DND-41 (cell line): ENCODE measurements at regions not wholly inside any gene's neighbourhood (a gene's known extent, or its start where the extent isn't known, plus 50 kb on each side); places are given as distances from the start of the nearest gene placed in this dataset.

Source experiments
- ATAC-seq: fragments of 200-7000 bp; cut with Tn5 transposase; 3 replicates; pipeline ENCODE4 v1.9.1; 2021; ENCODE audit warnings: low read depth; ENCODE audit not compliant: insufficient read depth
- DNase-seq: peaks from one replicate; pipeline ENCODE4 v3.0.0-alpha.2; 2020
- H2AFZ ChIP-seq: 2 replicates; pipeline ENCODE4 v1.6.0; 2012; ENCODE audit warnings: low read depth, low read length
- H3K27ac ChIP-seq: 2 replicates; pipeline ENCODE4 v1.5.1; 2012; ENCODE audit warnings: low read length, inconsistent platforms
- H3K27me3 ChIP-seq: fragments of 200-600 bp; sonication (generic); 2 replicates; pipeline ENCODE4 v1.6.0; 2012; ENCODE audit warnings: low read length, mild to moderate bottlenecking, inconsistent platforms; ENCODE audit not compliant: insufficient read depth, poor library complexity
- H3K36me3 ChIP-seq: 2 replicates; pipeline ENCODE4 v1.5.1; 2012; ENCODE audit warnings: low read length, inconsistent platforms; ENCODE audit not compliant: insufficient read depth
- H3K4me1 ChIP-seq: 2 replicates; pipeline ENCODE4 v1.5.1; 2012; ENCODE audit warnings: mild to moderate bottlenecking, low read length; ENCODE audit not compliant: insufficient read depth
- H3K4me2 ChIP-seq: 2 replicates; pipeline ENCODE4 v1.6.0; 2012; ENCODE audit warnings: mild to moderate bottlenecking, moderate library complexity, low read length, inconsistent platforms; ENCODE audit not compliant: insufficient read depth
- H3K4me3 ChIP-seq, 2 experiments: fragments of 200-600 bp in 1 of 2; shearing (Covaris generic) in 1 of 2; 2 replicates each; pipeline ENCODE4 v1.5.1; 2012 to 2016; ENCODE audit warnings: inconsistent platforms in 2 of 2, low read length in 2 of 2, mild to moderate bottlenecking in 2 of 2, low read depth in 1 of 2, moderate library complexity in 1 of 2
- H3K79me2 ChIP-seq: 2 replicates; pipeline ENCODE4 v1.6.0; 2012; ENCODE audit warnings: low read length, inconsistent platforms; ENCODE audit not compliant: insufficient read depth
- H3K9ac ChIP-seq: 2 replicates; pipeline ENCODE4 v1.6.0; 2012; ENCODE audit warnings: low read depth, mild to moderate bottlenecking, inconsistent platforms, low read length, moderate library complexity
- H3K9me3 ChIP-seq: 2 replicates; pipeline ENCODE4 v1.5.1; 2012; ENCODE audit warnings: low read length, moderate library complexity, mild to moderate bottlenecking, inconsistent platforms; ENCODE audit not compliant: insufficient read depth, severe bottlenecking
- H4K20me1 ChIP-seq: 2 replicates; pipeline ENCODE4 v1.6.0; 2012; ENCODE audit warnings: low read length; ENCODE audit not compliant: insufficient read depth
- CTCF ChIP-seq: IDR thresholded peaks from 2 replicates; pipeline ENCODE4 v1.5.1; 2012; ENCODE audit warnings: borderline replicate concordance, low read length, moderate library complexity, mild to moderate bottlenecking; ENCODE audit not compliant: poor library complexity, severe bottlenecking; ENCODE audit errors: extremely low read depth
- EZH2 ChIP-seq: IDR thresholded peaks from 3 replicates; pipeline ENCODE4 v1.6.1; 2012; ENCODE audit warnings: borderline replicate concordance, low read depth, mild to moderate bottlenecking, moderate library complexity, low read length, inconsistent platforms; ENCODE audit not compliant: severe bottlenecking

GRCh38 chr1:232134365-232134764 is 495.6 kb downstream of the SIPA1L2 start:
- no peak for ATAC-seq
- Histone ChIP-seq H3K9me3 (peaks cover 4% of the 10 kb centered on the region), H3K9ac (no peak overlapping the region), H3K4me3 (no peak overlapping the region), H2AFZ (no peak overlapping the region), H3K4me1 (no peaks in the 10 kb centered on the region), H3K79me2 (no peaks in the 10 kb centered on the region), H3K4me2 (no peak overlapping the region), H4K20me1 (no peaks in the 10 kb centered on the region), H3K27ac (no peak overlapping the region), H3K36me3 (no peaks in the 10 kb centered on the region), H3K27me3 (no peaks in the 10 kb centered on the region)
- TF ChIP-seq CTCF, result no peak
- TF ChIP-seq EZH2, result no peak
- DNase-seq, result no peak

- Histone ChIP-seq H3K27me3 (no peaks in the 10 kb centered on the region), H3K9me3 (peaks cover 4% of the 10 kb centered on the region), H3K4me3 (no peak overlapping the region), H3K4me1 (no peaks in the 10 kb centered on the region), H2AFZ (no peak overlapping the region), H3K27ac (no peak overlapping the region), H3K36me3 (no peaks in the 10 kb centered on the region), H3K9ac (no peak overlapping the region), H3K4me2 (no peak overlapping the region), H3K79me2 (no peaks in the 10 kb centered on the region), H4K20me1 (no peaks in the 10 kb centered on the region)
- DNase-seq, result no peak
- no peak for ATAC-seq
- TF ChIP-seq CTCF, result no peak
- TF ChIP-seq EZH2, result no peak
These were observed 497.4 kb downstream of the SIPA1L2 start for GRCh38 chr1:232132572-232132971.

GRCh38 chr1:232131715-232132391 is 498.1 kb downstream of the SIPA1L2 start:
- Histone ChIP-seq H3K4me1 (no peaks in the 10 kb centered on the region), H3K4me2 (no peak overlapping the region), H4K20me1 (no peaks in the 10 kb centered on the region), H2AFZ (no peak overlapping the region), H3K9ac (no peak overlapping the region), H3K27ac (no peak overlapping the region), H3K4me3 (no peak overlapping the region), H3K79me2 (no peaks in the 10 kb centered on the region), H3K9me3 (peaks cover 4% of the 10 kb centered on the region), H3K27me3 (no peaks in the 10 kb centered on the region), H3K36me3 (no peaks in the 10 kb centered on the region)
- no peak for TF ChIP-seq CTCF
- TF ChIP-seq EZH2, result no peak
- DNase-seq, result no peak
- ATAC-seq, result no peak
